NCI-H69 (cell line): ENCODE measurements at regions not wholly inside any gene's neighbourhood (a gene's known extent, or its start where the extent isn't known, plus 50 kb on each side); places are given as distances from the start of the nearest gene placed in this dataset.
A peak's percentile ranks its signal among the peaks of the same experiment; 100 is the strongest.

Experiments used
- DNase-seq: peaks from one replicate; lab custom pipeline; 2025; lab: John Stamatoyannopoulos, UW

DNA sequence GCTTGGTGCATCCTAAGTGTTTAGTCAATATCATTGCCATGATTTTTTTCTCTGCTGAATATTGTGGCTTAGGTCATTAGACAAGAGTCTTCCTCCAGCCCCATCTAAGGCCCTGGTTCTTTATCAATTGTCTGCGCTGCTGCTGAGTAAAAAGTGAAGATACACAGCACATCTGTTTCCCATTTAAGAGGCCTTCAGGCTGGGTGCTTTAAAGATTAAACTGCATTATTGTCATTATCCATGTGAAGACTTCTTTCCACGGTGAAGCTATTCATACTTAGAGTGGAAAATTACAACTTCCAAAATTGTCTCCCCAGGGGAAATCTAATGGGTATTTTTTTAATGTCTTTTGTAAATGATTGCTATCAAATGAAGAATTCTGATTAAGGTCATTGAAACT lies 719.8 kb upstream of the LRRC4C start:
- DNase-seq = peak; percentile 5

DNA sequence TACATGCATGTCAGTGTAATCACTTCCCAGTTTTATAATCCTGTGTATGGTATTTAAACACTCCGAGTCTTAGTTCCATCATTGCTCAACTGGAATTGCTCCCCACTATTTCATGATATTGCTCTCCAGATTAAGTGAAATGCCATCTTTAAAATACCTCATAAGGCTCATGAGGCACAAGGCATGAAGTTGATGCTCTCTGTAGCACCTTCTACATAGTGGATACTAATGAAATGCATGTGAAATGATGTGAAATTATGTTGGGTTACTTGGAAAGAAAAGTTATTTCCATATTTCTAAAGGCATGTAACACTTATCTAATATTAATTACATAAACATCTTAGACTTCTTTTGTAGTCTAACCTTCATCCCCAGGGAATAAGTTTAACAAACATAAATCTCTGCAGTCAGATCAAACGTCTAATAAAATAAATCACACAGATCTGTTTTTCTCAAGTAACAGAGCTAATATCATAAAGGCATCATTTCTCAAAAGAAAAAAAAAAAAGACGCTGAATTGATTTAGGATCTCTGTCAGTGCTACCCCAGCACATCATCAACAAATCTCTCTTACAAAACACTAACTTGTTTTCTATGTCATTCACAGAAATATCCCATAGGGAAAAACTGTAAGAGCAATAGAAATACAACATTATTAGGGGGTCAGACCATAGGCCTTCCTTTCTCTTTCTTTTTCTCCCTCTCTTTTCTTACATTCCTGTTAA lies 736.0 kb upstream of the LRRC4C start:
- no peak for DNase-seq

DNA sequence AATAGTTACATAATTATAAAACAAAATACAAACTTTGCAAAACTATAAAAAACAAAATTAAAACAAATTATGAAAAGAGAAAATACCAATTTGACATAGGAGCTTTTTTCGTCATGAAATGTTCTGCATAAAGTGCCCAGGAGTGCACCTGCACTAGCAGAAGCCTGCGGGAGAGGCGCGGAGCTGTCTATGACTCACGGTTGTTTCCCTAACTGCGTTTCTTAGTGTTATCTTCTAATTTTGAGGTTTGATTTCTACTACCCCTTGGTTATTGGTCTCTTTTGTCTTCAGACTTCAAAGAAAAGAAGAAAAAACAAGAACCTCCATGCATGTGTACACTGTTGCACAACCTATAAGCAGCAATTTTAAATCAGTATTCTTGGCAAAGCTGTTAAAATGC lies 740.9 kb upstream of the LRRC4C start:
- no peak for DNase-seq

DNA sequence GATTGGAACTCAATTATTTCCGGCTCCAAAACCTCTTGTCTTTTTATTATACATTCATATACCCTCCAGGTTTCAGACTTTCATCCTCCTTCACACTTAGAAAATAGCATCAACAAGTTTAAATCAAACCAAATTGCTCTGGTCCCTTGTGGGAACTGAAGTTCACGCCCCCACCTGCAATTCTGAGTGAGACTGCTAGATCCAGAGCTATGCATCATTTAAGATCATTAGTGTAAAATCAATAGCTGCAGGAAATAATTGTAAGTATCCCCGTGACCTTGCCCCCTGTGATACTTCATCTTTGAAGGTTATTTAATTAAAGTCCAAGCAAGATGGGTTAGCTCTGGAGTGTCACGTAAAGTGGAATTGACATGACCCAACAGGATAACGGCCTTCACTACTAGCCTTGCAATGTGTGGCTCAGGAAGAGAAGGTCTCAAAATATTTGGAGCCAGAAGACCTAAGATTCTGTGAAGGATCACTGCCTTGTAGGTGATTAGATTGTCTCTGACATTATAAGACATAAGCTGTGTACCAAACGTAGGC lies 742.2 kb upstream of the LRRC4C start:
- no peak for DNase-seq

DNA sequence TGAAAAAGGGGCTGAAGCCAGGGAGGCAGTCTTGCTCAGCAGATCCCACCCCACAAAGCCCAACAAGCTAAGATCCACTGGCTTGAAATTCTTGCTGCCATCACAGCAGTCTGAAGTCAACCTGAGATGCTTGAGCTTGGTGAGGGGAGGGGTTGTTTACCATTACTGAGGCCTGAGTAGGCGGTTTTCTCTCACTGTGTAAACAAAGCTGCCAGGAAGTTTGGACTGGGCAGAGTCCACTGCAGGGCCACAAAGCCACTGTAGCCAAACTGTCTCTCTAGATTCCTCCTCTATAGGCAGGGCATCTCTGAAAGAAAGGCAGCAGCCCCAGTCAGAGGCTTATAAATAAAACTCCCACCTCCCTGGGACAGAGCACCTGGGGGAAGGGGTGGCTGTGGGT lies 746.1 kb upstream of the LRRC4C start:
- no peak for DNase-seq

DNA sequence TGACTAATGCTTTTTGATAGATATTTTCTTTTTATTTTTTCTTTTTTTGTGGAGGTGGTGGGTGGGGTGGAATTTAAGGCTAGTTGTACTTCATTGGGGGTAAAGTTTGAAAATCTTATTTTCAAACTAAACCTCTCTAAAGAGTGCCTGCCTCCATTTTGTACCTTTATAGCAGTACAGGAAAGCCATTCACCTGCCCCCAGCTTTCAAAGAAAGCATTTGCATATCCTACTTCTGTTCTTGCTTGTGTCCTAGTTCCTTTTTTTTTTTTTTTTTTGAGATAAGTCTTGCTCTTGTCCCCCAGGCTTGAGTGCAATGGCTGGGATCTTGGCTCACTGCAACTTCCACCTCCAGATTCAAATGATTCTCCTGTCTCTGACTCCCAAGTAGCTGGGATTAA lies 766.2 kb upstream of the LRRC4C start:
- no peak for DNase-seq

DNA sequence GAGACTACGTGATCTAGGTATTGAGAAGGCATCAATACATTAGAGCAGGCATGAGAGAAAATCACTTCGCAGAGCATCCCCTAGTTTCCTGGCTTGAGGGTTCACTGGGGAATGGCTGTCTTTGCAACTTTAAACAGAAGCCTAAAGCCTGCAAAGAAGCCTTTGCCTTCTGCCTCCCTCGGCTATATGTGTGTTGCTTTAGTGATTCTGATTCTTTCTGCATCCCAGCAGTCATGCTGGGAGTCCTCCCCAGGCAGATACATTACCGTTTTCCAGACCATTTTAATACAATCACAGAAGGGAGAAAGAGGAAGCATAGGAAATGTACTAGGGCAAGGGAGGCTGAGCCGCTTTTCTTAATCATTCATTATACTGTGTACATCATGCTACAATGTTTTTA lies 773.2 kb upstream of the LRRC4C start:
- no peak for DNase-seq

DNA sequence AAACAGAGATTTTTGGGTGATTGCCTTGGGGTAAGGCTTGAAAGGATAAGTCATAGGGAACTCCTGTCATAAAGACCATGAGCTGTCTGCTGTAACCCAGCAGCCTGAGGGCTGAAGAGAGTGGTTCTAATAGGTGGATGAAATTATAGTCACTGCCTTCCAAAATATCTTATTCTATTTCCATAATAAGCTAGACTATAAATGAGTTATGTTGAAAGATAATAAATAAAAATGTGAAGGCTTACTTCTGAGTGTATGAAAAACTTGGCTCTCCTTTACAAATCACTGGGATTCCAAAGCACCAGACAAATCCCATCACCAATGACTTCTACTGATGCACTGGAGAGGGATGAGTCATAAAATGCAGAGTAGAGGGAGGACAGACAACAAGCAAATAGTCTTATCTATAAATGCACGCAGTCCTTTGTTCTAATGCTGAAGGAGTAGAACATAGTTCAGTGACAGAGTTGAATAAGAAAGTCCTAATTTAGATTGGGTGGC lies 775.0 kb upstream of the LRRC4C start:
- no peak for DNase-seq

DNA sequence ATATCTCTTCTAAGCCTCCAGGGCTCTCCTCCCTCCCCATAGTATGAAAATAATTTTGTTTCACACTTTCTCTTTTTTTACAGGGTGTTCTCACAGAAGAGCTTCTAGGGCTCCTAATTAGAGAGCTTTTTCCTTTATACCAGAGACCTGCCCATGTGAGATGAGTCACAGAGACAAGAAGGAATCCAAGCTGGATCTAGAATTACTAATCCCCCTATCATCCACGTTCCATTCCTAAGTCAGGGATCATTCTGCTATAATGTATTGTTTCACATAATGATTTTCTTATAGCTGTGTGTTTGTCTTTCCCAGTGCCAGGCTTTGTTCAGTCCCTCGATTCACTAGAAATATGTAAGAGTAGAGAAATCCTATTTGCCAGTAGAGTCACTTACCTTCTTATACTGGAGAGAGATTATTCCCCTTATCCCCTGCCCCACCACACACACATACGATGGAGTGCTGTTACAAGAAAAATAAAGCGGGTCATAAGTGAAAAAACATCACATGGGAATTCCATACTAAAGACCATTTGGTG lies 778.3 kb upstream of the LRRC4C start:
- no peak for DNase-seq

DNA sequence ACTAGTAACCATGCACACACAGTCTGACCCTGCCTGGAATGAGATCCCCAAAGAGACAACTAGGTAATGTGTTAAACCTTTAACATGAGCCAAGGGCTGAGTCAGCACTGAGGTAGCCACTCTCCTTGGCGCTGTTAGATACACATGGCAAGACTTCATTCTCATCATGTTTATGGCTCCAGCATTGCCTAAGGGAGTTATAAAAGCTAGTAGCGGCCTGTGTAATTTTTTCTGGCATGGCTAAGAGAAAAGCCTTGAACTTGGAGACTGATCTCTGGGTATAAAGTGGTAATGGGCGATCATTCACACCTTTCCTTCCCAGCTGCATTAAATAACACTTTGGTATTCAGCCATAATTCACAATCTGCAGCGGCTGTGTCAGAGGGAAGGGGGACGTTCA lies 779.7 kb upstream of the LRRC4C start:
- no peak for DNase-seq

DNA sequence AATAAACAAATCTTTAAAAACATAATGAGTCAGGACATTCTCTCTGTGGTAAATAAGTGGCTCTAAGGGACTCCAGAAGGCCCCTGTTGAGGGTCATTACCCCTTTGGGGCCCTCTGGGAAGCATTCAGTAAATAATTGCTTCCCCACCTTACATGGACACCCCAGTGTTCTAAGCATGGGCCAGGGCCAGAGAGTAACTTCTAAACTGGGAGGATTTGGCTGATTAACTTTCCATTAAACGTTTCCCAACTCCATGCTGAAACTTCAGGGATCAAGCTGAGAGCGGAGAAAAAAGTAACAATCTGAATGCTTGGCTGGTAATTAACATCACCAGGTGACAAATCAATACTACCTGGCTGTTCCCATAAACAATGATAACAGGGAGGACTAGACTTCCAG lies 783.9 kb upstream of the LRRC4C start:
- DNase-seq = no peak

DNA sequence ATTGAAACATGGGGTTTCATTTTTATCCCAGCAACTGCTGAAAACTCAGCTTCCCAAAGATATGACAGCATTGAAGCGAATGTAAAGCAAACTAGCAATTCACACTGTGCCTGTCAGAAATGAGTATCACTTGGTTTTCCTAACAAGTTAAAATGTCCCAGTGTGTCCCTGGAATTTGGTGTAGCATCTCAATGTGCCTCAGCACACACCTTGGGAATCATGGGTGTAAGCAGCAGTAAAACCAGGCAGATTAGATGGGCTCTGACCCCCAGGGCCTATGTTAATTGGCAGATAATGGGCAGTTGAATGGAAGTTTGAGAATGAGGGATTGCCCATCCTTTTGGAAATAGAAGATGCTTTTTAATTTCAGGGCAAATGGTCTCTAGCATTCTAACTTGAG lies 784.9 kb upstream of the LRRC4C start:
- DNase-seq = no peak

DNA sequence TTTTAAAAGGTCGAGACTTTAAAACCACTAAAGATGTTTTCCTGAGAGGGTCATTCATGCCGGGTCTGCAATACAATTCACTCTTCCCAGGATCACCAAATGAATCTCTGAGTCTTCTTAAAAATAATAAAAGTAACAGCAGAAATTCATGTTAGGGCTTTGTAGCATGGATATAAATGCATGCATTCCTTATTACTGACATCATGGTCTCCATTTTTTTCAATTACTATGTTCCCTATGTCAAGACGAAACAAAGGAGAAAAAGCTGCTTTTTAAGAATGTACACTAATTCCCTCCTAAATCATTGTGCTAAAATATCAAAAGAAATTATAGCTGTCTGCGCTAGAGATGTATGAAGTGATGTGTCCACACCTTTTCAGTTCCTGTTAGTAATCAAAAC lies 789.9 kb upstream of the LRRC4C start:
- DNase-seq = no peak

DNA sequence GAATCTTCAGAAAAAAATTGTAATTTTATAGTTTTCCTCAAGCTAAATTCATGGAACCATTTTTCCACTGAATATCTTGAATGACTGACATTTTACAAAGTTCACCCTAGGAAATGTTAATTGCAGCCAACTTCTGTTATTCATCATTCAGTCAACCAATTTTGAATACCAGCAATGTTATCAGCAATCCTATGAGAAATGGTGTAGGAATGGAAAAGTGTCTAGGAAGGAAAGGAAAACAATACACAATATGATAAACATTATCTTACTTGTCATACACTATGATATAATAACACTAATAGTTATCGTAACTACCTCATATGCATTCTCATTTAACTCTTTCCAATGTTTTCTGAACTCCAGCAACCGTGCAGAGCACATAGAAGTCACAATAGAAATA lies 790.5 kb upstream of the LRRC4C start:
- DNase-seq = no peak

DNA sequence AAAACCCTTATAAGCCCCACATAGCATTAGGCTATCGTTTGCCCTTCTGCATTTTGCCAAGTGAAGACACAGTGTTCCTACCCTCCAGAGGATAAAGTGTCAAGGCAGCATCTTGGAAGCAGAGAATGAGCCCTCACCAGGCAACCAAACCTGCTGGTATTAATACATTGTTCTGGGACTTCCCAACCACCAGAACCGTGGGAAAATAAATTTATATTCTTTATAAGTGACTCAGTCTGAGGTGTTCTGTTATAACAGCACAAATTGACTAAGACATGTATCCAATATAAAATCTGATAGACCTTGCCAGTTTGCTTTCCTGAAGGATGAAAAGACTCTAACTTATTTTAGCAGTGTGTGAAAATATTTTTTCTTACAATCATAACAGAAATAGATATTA lies 792.5 kb upstream of the LRRC4C start:
- DNase-seq = no peak

DNA sequence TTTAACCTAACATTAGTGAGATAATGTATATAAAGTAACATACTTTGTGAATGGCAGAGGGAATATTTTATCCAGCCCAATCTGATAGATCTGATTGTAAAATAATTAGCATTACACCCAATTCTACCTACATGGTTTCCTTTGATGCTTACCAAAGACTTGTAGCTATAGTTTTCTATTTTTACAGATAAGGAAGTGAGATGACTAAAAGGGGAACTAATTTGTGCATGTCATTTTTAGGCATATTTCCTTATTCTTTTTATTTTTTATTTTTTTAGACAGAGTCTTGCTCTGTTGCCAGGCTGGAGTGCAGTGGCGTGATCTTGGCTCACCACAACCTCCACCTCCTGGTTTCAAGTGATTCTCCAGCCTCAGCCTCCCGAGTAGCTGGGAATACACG lies 793.7 kb upstream of the LRRC4C start:
- DNase-seq = no peak

DNA sequence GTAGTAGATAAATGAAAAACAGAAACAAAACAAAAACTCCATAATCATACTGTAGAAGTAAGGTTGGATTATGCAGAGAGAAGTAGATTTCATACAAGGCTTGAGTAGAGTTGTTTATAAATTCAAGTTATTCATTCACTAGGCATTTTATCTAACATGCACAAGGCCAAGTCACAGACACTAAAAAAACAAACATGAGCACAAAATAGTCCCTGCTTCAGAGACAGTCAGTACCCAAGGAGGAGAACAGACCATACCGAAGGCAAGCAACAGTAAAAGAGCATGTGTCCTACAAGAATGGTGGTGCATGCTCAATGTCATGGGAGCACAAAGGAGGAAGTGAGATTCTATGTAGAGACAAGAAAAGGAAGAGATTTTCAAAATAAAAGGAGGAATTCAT lies 796.5 kb upstream of the LRRC4C start:
- DNase-seq = no peak

DNA sequence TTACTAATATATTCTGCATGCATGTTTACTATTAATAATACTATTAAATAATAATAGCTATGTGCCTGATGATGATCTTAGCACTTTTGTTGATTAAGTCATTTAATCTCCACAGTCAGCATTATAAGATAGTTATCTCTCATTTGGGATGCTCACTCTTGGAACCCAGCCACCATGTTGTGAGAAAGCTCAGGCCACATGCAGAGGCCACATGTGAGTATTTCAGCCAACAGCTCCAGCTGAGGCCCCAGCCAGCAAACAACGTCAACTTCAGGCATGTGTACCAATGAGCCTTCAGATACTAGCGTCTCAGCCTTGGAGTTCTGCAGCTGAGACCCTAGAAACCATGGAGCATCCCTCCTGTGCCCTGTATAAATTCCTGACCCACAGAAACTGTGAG lies 798.1 kb upstream of the LRRC4C start:
- DNase-seq = peak; percentile 23

DNA sequence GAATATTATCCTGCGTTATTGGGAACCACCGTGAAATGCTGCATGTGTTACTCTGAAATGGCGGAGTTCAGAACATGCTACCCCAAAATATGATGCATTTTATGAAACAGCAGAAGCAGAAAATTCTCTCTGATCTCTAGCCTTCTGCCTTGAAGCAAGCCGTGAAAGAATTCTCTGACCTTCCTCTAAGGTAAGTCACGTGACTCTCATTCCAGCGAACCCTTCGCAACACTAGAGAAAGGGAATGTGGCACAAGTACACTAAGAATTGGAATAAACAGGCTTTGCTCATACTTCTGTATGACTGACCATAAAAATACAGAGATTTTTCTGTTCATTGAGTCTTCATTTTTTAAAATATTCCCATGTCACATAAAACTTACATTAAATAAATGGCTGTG lies 805.6 kb upstream of the LRRC4C start:
- DNase-seq = no peak

DNA sequence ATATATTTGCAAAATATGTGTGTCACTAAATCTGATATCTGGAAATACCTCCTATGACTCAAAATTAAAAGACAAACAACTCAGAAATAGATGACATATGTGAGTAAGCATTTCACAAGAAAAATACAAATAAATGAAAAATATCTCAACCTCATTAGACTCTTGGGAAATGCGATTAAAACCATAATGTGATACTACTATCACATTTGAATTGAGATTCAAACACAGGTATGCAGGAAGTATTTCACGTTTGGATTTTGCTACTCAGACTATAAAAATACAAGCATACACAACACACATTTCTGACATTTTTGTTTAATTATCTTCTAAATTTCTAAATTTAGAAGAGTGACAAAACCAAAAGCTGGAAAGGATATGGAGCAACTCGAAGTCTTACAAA lies 811.9 kb upstream of the LRRC4C start:
- no peak for DNase-seq

DNA sequence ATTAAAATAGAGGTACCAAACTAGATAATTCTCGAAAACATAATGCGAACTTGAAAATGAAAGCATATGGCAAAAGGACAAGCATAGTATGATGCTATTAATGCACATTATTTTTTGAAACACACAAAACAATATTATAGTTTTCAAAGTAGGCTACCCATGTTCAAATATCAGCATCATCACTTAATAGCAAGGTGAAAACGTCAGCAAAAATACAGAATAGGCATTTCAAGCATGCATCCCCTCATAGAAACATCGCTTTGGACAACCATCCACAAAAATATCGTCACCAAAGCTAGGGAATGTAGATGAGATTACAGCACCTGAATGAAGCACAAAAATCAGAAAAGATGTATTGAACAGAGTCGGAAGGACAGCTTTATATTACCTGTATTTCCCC lies 814.5 kb upstream of the LRRC4C start:
- no peak for DNase-seq

DNA sequence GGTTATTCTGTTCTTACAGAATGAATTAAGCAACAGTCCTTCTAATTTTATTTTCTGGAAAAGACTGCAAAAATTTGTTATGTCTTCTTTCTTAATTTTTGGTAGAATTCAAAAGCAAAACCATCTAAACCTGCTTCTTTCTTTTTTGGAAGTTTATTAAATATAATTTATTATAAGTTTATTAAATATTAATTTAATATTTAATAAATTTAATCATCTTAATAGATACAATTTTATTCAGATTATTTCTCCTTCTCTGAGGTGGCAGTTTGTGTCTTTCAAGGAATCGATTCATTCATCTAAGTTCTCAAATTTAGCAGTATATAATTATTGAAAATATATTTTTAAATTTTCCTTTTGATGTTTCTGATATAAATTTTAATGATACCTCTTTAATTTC lies 837.5 kb upstream of the LRRC4C start:
- DNase-seq = no peak

DNA sequence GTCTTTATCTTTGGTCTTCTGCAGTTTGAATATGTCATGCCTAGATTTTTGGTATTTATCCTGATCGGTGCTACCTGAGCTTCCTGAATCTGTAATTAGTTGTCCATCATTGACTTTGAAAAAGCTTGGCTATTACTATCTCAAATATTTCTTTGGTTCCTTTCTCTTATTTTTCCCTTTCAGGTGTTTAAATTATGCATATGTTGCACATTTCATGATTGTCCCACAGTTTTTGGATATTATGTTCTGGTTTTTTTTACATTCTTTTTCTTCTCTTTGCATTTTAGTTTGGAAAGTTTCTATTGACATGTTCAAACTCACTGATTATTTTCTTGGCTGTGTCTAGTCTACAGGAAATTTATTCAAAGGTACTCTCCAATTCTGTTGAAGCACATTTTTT lies 840.3 kb upstream of the LRRC4C start:
- no peak for DNase-seq

DNA sequence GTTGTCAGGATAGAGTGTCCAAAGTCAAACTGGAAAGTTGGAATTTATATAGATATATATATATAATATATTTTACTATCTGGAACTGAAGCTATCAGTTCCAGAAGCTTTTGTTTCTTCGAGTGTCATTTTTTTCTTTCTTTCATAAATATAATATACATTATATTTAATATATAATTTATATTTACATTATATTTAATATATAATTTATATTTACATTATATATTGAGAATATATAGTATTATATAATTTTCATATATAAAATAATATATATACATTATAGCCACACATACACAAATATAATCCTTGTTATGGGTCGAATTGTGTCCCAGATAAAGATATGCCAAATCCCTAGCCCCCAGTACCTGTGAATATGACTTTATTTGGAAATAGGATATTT lies 842.3 kb upstream of the LRRC4C start:
- no peak for DNase-seq
